ENCODE measurements at regions not wholly inside any gene's neighbourhood (a gene's known extent, or its start where the extent isn't known, plus 50 kb on each side); places are given as distances from the start of the nearest gene placed in this dataset.

- no peak for TF ChIP-seq POLR2A (IDR thresholded peaks at IDR 0.05)
- TF ChIP-seq, protein P1, sequence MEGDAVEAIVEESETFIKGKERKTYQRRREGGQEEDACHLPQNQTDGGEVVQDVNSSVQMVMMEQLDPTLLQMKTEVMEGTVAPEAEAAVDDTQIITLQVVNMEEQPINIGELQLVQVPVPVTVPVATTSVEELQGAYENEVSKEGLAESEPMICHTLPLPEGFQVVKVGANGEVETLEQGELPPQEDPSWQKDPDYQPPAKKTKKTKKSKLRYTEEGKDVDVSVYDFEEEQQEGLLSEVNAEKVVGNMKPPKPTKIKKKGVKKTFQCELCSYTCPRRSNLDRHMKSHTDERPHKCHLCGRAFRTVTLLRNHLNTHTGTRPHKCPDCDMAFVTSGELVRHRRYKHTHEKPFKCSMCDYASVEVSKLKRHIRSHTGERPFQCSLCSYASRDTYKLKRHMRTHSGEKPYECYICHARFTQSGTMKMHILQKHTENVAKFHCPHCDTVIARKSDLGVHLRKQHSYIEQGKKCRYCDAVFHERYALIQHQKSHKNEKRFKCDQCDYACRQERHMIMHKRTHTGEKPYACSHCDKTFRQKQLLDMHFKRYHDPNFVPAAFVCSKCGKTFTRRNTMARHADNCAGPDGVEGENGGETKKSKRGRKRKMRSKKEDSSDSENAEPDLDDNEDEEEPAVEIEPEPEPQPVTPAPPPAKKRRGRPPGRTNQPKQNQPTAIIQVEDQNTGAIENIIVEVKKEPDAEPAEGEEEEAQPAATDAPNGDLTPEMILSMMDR (IDR thresholded peaks at IDR 0.05): peak in 3 of 7 experiments; percentile 7 to 30 (median 24)
Observed at GRCh38 chr4:38449506-38450174, 214.4 kb upstream of the KLF3 start.
